ENCODE measurements at regions not wholly inside any gene's neighbourhood (a gene's known extent, or its start where the extent isn't known, plus 50 kb on each side); places are given as distances from the start of the nearest gene placed in this dataset.

- no peak for DNase-seq (ENCODE audit: low read depth)
Observed at GRCh38 chr5:68379275-68380036, 163.9 kb downstream of the PIK3R1 start.

DNA sequence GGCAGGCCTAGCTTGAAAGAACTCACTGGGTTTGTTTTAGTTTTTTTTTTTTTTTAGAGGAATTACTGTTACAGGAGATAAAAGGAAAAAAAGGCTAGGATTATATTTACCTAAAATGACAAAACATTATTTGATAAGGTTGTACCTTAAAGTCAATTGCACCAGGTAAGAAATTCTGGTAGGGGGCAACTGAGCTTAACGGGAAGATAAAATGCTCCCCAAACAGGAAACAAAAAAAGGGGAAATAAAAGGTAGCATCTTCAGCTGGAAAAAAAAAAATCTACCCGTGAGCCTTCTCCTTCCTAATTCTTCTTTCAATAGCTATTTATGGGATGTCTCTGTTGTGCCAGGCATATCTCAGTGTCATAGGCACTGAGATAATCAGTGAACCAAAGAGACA is 164.5 kb downstream of the PIK3R1 start:
- DNase-seq (ENCODE audit: low read depth), result no peak

DNA sequence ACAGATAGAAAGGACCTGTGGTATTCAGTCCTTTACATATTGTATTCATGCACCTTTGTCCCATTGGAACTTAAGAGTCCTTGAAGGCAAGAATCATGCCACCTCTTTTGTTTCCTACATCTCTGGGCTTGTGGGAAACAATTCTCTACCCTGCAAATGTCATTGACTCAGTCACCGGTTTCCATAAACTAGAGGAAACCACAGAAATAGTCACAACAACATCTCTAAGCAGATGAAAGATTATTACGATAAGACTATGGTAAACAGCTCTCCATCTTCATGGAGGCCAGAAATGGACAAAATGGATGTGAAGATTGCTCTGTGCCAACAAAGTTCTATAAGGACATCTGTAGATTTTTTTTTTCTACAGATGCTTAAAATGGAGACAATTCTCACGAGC is 165.5 kb downstream of the PIK3R1 start:
- DNase-seq (ENCODE audit: low read depth), result no peak

DNA sequence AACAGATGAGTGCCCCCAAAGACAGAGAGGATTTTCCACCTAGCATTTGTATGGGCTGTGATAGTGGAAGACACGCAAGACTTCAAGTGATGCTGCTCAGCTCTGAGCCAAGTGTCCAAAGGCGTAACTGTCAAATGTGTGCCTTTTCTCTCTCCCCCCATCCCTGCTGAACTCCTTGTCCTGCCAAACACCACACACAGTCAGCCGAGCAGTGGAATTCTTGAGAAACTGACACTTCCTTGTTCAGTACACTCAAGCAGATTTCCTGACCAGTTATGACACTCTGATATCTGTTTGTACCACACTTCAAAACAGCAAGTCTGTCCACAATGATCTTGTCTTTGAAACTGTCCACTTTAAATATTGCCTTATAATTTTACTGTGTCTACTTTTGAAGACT is 166.4 kb downstream of the PIK3R1 start:
- no peak for DNase-seq (ENCODE audit: low read depth)

DNA sequence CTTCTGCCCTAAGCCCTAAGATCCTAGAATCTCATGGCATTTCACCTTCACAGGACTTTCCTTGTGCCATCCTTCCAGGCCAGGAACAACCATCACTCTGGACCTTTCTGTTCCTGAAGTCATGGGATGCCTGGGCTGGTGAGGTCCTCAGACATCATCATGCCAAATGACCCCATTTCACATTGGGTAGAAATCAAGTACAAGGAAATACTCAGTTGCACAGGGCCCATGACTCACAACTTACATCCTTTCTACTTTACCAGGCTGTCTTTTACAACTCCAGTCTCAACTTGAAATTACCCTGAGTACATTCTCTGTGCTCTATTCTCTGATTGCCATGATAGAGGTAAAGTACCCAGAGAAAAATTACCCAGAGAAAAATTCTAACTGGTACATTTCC is 167.1 kb downstream of the PIK3R1 start:
- DNase-seq (ENCODE audit: low read depth), result no peak

- DNase-seq (ENCODE audit: low read depth), result no peak
Observed at GRCh38 chr5:68383888-68384310, 168.3 kb downstream of the PIK3R1 start.

GRCh38 chr5:68384936-68385594 is 169.5 kb downstream of the PIK3R1 start:
- DNase-seq (ENCODE audit: low read depth), result no peak

GRCh38 chr5:68385936-68386335 is 170.4 kb downstream of the PIK3R1 start:
- no peak for DNase-seq (ENCODE audit: low read depth)

DNA sequence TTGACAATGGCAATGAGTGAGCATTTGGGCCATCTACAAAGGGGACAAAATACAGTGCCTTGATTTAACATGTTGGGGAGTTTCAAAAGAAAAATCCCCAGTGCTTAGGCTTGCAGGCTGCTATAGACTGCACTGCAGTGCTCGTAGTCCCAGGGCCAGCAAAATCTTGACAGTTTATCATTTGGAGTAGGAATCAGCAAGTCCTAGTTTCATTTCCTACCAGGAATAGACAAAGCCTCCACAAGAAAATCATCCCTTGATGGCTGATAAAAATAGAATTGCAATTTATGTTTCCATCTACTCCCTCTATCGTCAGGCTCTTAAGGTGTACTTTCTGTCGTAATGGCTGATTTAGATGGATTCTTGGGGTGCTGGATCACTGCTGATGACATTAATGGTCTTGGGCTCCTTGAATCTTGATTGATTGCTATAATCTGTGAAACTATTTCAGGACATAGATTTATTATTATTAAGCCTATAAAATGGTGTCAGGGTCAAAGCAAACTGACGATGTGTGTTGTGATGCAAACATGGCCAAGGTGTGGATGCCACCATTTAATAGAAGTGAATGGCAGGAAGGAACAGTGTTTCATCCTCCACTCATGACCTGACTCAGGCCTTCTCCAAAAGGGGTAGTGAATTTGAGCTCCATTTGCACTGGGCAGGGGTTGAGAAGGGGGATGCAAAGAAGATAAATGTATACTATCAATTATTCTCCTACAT is 171.7 kb downstream of the PIK3R1 start:
- DNase-seq (ENCODE audit: low read depth), result no peak

DNA sequence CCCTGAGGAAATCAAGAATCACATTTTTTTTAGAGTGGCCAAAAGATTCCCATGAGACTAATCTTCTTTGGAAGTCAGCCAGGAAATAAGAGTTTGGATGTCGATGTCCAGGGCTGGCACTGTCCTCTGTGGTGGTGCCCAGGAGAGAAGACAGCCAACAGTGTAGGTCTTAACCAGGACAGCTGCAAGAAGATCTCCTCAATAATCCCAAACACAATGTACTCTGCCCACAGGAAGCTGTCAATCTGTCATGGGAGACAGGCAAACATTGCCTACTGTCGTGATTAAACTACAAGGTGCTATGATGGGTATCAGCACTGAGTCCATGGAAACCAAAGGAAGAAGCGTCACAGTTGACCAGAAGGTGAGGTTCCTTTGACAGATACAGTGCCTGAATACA is 174.1 kb downstream of the PIK3R1 start:
- no peak for DNase-seq (ENCODE audit: low read depth)

DNA sequence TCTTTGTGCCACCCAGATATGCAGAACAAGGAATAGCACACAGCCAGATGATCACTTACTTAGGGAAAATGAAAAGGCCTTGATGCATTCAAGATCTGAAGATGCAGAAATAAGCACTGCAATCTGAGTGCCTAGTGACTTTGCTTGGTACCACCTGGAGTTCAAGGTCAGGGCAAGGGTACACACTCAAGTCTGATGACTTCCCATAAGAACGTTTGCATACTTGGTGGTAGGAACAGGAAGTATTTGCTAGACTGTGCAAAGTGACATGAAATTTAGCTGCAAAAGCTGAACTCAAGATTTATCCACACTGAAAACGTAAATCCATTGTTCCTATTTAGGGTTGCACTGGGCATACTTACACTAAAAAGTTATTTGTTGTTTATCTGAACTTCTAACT is 177.1 kb downstream of the PIK3R1 start:
- no peak for DNase-seq (ENCODE audit: low read depth)

- DNase-seq (ENCODE audit: low read depth), result no peak
Observed at GRCh38 chr5:68395302-68395701, 179.7 kb downstream of the PIK3R1 start.

DNA sequence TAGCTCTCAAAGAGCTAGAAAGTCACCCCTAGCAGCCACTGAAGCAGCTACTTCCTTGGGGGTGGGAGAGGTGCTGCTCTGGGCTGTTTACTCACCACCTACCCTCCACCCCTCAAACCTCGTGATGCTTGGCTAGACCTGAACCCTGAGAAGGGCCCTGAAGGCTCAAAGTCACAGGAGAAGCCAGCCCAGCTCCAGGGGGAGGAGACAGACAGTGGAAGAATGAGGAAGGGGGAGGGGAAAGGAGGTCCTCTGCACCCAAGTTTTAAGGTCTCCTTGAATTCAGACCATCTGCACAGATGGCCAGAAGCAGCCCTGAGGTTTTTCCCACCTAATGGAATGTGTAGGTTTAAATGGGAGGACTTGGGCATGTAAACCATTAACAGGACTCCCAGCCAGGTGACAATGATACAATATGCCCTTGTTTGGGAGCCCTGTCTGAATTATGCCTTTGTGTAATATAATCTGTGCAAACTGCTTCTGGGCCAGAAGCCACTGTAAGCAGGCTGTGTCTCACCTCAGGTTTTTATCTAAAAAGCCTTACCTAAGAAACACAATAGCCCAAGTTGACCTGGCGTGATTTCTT is 180.5 kb downstream of the PIK3R1 start:
- no peak for DNase-seq (ENCODE audit: low read depth)

DNA sequence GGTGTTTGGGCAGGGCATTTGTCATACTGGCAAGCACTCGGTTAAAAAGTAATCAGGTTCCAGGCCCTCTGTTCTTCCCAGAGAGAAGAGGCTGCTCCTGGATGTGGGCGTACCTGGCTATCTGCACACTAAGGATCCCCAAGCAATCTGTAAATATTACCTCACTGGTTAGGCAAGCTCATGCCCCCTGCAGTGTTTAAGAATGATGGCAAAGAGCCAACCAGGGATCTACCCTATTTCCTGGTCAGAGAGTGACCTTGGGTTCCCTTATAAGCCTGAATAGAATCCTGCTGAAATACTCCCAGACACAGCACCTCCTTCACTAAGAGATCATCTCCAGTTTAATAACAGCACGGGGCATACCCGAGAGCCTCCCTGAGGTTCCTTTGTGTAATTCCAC is 181.2 kb downstream of the PIK3R1 start:
- DNase-seq (ENCODE audit: low read depth), result no peak

DNA sequence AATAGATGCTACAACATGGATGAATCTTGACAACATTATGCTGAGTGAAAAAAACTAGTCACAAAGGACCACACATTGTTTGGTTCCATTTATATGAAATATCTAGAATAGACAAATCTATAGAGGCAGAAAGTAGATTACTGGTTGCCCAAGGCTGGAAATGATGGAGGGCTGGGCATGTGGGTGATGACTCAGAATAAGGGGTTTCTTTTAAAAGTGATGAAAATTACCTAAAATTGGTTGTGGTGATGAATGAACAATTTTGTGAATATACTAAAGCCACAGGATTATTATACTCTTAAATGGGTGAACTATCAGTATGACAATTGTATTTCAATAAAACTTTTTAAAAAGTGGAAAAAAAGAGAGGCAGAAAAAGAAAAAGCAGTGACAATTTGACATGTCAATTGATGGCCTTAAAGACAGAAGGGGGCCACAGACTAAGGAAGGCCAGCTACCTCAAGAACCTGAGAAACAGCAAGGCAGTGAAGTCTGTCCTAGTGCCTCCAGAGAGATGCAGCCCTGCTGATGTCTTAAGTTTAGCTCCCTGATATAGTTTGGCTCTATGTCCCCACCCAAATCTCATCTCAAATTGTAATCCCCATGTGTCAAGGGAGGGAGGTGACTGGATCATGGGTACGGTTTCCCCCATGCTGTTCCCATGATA is 182.7 kb downstream of the PIK3R1 start:
- DNase-seq (ENCODE audit: low read depth), result no peak

GRCh38 chr5:68403301-68403700 is 187.7 kb downstream of the PIK3R1 start:
- no peak for DNase-seq (ENCODE audit: low read depth)

GRCh38 chr5:68404246-68404645 is 188.7 kb downstream of the PIK3R1 start:
- no peak for DNase-seq (ENCODE audit: low read depth)

DNA sequence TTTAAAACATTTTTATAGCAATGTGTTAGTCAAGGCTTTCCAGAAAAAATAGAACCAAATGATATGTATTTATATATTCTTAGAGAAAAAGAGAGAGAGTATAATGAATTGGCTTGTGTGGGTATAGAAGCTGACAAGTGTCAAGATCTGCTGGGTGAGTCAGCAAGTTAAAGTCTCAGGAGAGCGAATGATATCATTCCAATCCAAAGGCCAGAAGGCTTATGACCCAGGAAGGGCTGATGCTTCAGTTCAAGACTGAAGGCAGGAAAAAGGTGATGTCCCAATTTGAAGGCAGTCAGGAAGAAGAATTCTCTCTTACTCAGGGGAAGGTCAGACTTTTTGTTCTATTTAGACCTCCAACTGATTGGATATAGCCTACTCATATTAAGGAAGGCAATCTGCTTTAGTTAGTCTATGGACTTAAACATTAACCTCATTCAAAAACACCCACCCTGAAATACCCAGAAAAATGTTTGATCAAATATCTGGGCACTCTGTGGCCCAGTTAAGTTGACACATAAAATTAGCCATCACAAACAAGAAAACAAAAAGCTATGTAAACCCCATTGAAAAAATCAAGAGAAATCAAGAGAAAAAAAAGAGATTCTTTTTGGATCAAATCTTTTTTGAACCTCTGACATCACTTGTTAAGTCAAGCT is 189.6 kb downstream of the PIK3R1 start:
- no peak for DNase-seq (ENCODE audit: low read depth)

GRCh38 chr5:68405784-68406743 is 190.5 kb downstream of the PIK3R1 start:
- no peak for DNase-seq (ENCODE audit: low read depth)

- no peak for DNase-seq (ENCODE audit: low read depth)
Observed at GRCh38 chr5:68406767-68407241, 191.2 kb downstream of the PIK3R1 start.

All from activated gamma-delta T cell treated with anti-CD3 and anti-CD28 coated beads, Interleukin-2, amount 50 U/mL, for 16 hours (primary cell).